IPS-18c (cell line): ENCODE measurements at regions not wholly inside any gene's neighbourhood (a gene's known extent, or its start where the extent isn't known, plus 50 kb on each side); places are given as distances from the start of the nearest gene placed in this dataset.

Experiments used
- H3K4me3 ChIP-seq: 2 replicates; pipeline ENCODE4 v1.7.0; 2013; ENCODE audit warnings: low read depth, mild to moderate bottlenecking, low read length, moderate library complexity; ENCODE audit not compliant: insufficient read depth
- H3K9me3 ChIP-seq: one replicate; pipeline ENCODE4 v1.6.1; 2013; ENCODE audit warnings: mild to moderate bottlenecking, low read length, moderate library complexity; ENCODE audit not compliant: control insufficient read depth, insufficient read depth

DNA sequence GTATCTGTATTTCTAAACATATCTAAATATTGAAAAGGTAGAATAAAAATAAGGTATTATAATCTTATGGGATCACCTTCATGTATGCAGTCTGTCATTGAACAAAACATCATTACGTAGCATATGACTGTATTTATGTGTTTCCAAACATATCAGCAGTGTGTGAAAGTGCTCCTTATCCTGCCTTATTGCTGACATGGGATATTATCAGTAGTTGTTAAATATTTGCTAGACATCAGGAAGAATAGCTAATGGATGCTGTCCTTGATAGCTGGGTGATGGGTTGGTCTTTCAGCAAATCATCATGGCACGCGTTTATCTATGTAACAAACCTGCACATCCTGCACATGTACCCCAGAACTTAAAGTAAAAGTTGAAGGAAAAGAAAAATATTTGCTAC lies 59.1 kb upstream of the FAM20A start:
- H3K4me3 ChIP-seq = no peak overlapping the region
- no peaks in the 10 kb centered on the region for H3K9me3 ChIP-seq

DNA sequence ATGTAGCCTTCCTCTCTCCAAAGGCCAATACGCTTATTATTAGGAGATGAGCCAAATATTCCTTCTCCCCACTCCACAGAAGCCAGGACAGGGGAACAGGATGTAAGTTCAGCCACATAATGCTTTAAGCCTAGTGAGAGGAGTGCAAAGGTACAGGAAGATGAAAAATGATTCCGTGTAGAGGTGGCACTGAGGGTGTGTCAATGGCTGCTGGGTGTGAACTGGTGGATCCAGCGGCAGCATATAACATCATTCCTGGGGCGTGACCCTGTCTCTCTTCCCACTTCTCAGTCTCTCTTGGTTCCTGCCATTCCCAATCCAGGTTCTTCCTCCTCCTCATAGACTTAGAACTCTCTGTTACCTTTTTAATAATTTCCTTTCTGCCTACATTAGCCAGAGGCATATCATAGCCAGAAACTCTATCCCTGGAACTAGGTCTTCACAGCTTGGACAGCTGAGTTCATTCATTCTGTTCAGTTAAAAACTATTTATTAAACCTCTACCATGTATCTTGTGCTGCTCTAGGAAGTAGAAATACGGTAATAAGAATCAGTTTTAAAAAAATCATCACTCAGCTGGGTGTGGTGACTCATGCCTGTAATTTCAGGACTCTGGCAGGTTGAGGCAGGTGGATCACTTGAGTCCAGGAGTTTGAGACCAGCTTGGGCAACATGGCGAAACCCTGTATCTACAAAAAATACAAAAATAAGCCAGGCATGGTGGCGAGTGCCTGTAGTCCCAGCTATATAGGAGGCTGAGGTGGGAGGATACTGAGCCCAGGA lies 58.0 kb upstream of the FAM20A start:
- Histone ChIP-seq H3K4me3 (no peak overlapping the region), H3K9me3 (no peaks in the 10 kb centered on the region)

DNA sequence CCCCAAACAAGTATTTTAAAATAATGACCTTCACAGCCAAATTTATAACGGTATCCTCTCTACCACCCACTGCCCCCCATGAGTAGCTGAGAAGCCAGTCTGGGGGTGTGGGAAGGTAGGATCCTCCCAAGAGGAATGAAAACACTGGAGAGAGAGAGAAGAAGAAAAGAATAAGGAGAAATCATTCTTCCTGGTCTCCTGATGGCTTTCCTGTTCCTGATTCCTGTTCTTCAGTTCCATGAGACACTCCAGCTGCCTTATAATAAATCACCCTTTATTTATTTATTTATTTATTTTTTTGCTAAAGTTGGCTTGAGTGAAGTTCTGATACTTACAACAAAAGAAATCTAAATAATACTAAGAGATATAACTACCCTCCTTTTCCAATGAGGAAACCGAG lies 56.4 kb upstream of the FAM20A start:
- Histone ChIP-seq H3K4me3 (no peak overlapping the region), H3K9me3 (no peaks in the 10 kb centered on the region)

DNA sequence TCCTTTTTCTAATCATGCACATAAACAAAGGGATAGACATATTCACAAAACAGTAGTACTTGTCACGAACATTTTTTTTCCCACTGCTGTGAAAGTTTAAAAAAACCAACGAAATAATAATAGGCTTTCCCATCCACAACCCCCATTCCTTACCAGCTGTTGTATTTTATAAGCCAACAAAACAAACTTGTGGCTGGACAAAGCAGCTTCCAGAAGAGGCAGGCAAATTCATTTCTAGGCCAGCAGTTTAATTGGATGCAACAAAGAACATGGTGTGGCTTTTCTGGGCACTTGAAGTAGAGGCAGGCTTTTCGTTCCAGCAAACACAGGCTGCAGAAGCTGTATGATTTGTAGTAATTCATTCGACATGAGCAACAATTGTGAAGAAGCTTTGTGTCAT lies 56.0 kb upstream of the FAM20A start:
- H3K4me3 ChIP-seq = no peak overlapping the region
- no peaks in the 10 kb centered on the region for H3K9me3 ChIP-seq

DNA sequence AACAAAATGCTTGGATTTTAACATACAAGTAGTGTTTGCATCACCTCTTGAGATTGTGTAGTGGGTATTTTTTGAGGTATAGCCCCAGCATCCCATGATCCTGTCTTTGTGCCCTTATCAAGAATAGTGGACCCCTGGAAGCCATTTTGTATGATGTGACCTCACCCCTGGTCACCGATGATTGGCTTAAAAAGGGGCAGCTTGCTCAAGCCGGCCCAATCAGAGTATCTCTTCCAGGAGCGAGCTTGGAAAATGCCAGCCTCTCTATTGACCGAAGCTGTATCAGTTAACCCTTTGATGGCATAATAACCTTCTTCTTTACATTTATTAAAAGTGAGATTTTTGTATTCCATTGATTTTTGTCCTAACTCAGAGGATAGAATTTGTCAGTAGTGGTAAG lies 55.5 kb upstream of the FAM20A start:
- H3K4me3 ChIP-seq = peak overlapping the region; percentile 20; the same call in 1 of the 2 replicates
- H3K9me3 ChIP-seq = no peaks in the 10 kb centered on the region
